AG09319 (cell line): ENCODE measurements at regions not wholly inside any gene's neighbourhood (a gene's known extent, or its start where the extent isn't known, plus 50 kb on each side); places are given as distances from the start of the nearest gene placed in this dataset.

ENCODE experiments used
- DNase-seq: peaks from one replicate; pipeline ENCODE4 v3.0.0-alpha.2; 2010; ENCODE audit warnings: low read depth; ENCODE audit errors: extremely low read depth
- CTCF ChIP-seq: IDR thresholded peaks from 2 replicates; pipeline ENCODE4 v1.5.1; 2011; ENCODE audit warnings: low read depth, mild to moderate bottlenecking, inconsistent platforms, low read length, moderate library complexity

- TF ChIP-seq CTCF: no peak
- DNase-seq: no peak
Measured at GRCh38 chr6:84929212-84929611, 164.8 kb upstream of the TBX18 start.

GRCh38 chr6:84927551-84927950 lies 163.2 kb upstream of the TBX18 start:
- DNase-seq: no peak
- TF ChIP-seq CTCF: no peak

GRCh38 chr6:84926189-84927155 lies 162.1 kb upstream of the TBX18 start:
- no peak for DNase-seq
- no peak for TF ChIP-seq CTCF

DNA sequence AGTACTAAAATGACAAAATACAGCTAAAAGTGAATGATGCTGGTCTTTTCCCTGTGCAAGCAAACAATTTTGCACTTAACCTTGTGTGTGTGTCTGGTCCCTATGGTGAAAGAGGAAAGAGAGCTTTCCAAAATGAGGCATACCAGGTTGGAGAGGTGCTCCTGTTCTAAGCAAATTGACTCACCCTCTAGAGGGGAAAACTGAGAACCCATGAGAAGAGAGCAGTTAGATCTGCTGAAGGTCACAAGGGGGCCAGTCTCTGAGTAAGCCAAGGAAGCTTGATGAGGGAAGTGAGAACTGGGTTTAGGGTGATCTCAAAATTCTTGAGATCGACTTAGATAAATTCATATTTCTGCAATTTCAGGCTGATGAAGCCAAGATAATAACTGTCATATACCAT lies 157.5 kb upstream of the TBX18 start:
- no peak for TF ChIP-seq CTCF
- DNase-seq: no peak

GRCh38 chr6:84920021-84920420 lies 155.6 kb upstream of the TBX18 start:
- no peak for TF ChIP-seq CTCF
- no peak for DNase-seq

GRCh38 chr6:84916704-84917103 lies 152.3 kb upstream of the TBX18 start:
- DNase-seq: no peak
- no peak for TF ChIP-seq CTCF

- DNase-seq: no peak
- TF ChIP-seq CTCF: no peak
Measured at GRCh38 chr6:84912472-84913322, 148.3 kb upstream of the TBX18 start.
